GM18858 (cell line): ENCODE measurements at regions not wholly inside any gene's neighbourhood (a gene's known extent, or its start where the extent isn't known, plus 50 kb on each side); places are given as distances from the start of the nearest gene placed in this dataset.
"Not testable (repeated sequence)": the region's sequence is repeated elsewhere in the genome, so short reads cannot be mapped to it uniquely, and the experiment has no call there.

Experiments
- ATAC-seq: cut with Tn5 transposase; IDR thresholded peaks from one replicate; pipeline ENCODE4 v1.9.1; 2021; ENCODE audit not compliant: unreplicated experiment

GRCh38 chr1:219075121-219075879, 98.4 kb upstream of the LYPLAL1 start:
- ATAC-seq = no peak

DNA sequence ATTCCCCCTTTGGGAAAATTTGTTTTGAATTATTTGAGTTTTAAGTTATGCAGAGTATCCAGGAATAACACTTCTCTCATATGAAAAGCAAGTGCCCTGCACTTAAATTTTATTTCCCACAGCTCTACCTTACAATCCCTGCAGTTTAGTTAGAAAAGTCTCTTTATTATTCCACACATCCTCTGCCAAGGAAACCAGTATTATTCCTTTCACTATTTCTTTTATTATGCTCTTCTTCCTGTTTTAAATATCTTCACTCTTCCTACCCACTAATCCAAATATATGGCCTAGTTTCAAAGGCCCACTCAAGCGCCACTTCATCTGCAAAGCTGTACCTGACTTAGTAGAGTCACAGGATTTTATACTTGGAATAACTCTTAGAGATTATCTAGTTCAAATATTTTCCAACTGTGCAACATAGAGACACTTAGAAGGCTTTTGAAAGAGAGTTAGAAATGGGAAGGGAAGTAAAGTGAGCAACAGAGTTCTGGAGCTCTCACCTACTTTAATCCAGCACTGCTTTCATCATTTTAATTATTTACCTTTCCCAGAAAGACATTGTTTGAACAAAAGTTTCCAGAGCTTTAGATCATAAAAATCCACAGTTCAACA, 97.2 kb upstream of the LYPLAL1 start:
- no peak for ATAC-seq

GRCh38 chr1:219077767-219078166, 95.9 kb upstream of the LYPLAL1 start:
- ATAC-seq = not testable (repeated sequence)

- peak; percentile 50 for ATAC-seq
These were observed 91.4 kb upstream of the LYPLAL1 start for GRCh38 chr1:219081943-219082925.

DNA sequence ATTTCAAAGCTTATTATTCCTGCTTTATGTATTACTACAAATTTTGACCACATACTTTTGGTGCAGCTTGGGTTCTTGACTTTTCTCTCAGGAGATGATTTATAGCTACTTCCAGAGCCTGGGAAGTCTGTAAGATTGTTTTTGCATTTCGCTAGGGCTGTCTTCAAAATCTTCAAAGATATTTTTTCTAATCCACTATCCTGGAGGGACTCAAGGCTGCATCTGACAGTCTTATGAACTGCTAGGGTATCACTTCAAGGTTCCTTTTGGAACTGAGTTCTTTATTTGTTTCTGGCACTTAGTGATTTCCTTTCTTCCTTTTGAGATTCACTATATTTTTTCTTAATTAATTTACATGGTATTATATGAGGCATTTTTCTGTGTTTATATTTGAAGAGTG, 90.0 kb upstream of the LYPLAL1 start:
- no peak for ATAC-seq

- no peak for ATAC-seq
These were observed 88.6 kb upstream of the LYPLAL1 start for GRCh38 chr1:219085082-219085481.

- ATAC-seq = no peak
These were observed 87.7 kb upstream of the LYPLAL1 start for GRCh38 chr1:219085988-219086387.

DNA sequence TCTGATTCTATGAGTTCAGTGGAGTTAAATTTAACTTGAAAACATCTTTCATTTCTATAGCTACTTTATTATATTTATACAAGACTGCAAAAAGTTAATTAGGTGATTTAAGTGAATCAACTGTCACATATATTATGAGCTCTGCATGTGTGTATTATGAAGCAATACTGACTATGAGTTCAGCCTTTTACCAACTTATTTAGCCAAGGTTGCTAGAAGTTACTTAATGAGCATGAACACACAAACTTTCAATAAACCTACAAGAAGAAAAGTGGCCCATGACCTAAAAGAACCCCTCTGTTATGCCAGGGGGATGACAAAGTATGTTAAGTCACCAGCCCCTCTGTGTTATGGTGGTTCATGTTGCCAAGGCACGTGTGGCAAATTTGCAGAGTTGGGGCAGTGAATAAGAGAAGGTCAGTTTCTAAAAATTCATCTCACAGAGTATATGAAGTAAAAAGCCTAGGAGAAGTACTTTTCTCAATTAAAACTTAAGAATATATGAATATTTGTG, 86.7 kb upstream of the LYPLAL1 start:
- ATAC-seq = no peak

DNA sequence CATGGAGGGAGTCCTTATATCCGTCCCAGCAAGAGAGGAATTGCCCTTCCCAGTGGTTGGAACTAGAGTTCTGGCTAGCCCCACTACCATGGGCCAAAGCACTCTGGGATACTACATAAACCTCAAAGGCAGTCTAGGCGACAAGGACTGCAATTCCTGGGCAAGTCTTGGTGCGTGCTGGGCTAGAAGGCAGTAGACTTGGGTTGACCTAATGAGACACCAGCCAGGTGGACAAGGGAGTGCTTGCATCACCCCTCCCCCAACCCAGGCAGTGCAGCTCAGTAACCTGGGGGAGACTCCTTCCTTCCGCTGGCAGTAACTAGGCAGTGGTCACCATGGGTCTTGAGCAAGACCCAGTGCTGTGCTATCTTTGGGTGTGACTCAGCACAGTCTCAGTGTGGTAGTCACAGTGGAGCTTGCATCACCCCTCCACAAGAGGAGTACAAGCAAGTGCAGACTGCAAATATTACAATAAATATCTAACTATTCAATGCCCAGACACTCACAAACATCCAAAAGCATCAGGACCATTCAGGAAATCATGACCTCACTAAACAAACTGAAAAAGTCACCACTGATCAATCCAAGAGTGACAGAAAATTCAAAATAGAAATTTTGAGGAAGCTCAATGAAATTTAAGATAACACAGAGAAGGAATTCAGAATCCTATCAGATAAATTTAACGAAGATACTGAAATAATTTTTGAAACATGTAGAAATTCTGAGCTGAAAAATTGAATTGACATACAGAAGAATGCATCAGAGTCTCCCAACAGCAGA, 84.7 kb upstream of the LYPLAL1 start:
- peak; percentile 52 for ATAC-seq

- peak; percentile 83 for ATAC-seq
These were observed 83.1 kb upstream of the LYPLAL1 start for GRCh38 chr1:219090607-219091006.

DNA sequence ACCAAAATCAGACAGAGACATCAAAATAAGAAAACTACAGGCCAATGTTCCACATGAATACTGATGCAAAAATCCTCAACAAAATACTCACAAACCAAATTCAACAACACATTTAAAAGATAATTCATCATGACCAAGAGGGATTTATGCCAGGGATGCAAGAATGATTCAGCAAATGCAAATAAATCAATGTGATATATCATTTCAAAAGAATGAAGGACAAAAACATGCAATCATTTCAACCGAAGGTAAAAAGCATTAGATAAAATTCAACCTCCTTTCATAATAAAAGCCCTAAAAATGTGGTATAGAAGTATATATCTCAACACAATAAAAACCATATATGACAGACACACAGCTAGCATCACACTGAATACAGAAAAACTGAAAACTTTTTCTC, 81.5 kb upstream of the LYPLAL1 start:
- ATAC-seq = no peak

GRCh38 chr1:219099307-219099706, 74.4 kb upstream of the LYPLAL1 start:
- peak; percentile 64 for ATAC-seq

- no peak for ATAC-seq
These were observed 73.6 kb upstream of the LYPLAL1 start for GRCh38 chr1:219100059-219100458.

DNA sequence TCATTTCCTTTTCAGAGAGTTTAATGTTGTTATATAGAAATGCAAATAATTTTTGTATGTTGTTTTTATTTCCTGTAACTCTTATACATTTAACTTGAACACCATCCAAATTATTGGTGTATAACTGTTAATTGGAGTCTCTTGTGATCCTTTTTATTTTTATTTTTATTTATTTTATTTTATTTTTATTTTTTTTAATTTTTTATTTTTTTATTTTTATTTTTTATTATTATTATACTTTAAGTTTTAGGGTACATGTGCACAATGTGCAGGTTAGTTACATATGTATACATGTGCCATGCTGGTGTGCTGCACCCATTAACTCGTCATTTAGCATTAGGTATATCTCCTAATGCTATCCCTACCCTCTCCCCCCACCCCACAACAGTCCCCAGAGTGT, 71.2 kb upstream of the LYPLAL1 start:
- not testable (repeated sequence) for ATAC-seq

DNA sequence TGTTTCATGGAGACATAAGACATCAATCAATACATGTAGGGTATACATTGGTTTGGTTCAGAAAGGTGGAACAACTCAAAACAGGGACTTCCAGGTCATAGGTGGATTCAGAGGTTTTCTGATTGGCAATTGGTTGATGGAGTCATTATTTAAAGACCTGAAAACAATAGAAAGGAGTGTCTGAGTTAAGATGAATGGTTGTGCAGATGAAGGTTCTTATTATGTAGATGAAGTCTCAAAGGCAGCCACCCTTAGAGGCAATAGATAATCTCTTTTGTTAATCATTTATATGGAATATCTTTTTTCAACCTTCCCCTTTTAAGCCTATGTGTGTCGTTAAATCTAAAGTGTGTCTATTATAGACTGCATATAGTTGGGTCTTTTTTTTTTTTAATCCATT, 67.8 kb upstream of the LYPLAL1 start:
- no peak for ATAC-seq

GRCh38 chr1:219109424-219110018, 64.2 kb upstream of the LYPLAL1 start:
- ATAC-seq = no peak

DNA sequence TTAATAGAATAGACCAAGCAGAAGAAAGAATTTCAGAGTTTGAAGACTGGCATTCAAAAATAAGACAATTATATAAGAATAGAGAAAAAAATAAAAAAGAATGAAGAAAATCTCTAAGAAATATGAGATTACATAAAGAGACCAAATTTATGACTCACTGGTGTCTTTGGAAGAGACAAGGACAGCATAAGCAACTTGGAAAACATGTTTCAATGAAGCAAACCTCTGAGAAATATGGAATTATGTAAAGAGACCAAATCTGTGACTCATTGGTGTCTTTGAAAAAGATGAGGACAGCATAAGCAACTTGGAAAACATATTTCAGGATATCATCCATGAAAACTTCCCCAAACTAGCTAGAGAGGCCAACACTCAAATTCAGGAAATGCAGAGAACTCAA, 60.4 kb upstream of the LYPLAL1 start:
- ATAC-seq = no peak

DNA sequence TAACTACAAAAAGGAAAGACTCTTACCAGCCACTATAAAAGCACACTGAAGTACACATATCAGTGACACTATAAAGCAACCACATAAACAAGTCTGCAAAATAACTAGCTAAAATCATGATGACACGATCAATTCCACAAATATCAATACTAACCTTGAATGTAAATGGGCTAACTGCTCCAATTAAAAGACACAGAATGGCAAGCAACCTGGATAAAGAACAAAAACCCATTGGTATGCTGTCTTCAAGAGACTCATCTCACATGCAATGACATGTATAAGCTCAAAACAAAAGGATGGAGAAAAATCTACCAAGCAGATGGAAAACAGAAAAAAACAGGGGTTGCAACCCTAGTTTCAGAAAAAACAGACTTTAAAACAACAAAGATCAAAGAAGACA, 59.7 kb upstream of the LYPLAL1 start:
- no peak for ATAC-seq

DNA sequence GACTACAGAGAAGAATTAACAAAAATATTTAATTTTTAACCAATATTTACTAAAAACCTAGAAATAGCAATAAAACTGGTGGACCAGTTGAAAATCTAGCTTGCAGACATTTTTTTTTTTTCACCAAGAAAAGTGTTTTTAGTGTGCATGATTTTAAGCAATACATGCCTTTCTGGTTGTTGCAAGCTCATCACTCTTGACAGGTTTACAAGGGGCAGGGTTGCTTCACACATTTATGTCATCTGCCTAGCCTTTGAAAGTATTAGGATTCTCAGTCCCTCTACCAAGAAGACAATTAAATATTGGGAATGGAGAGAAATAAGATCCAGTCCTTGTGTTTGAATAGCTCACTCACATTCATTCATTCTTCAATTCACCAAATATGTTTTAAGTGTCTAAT, 53.8 kb upstream of the LYPLAL1 start:
- ATAC-seq = no peak
